Upper lobe of right lung (tissue), 1 donor: ENCODE measurements at regions not wholly inside any gene's neighbourhood (a gene's known extent, or its start where the extent isn't known, plus 50 kb on each side); places are given as distances from the start of the nearest gene placed in this dataset.
A peak's percentile ranks its signal among the peaks of the same experiment; 100 is the strongest.

ENCODE experiments used
- ATAC-seq: fragments of 200-7000 bp; cut with Tn5 transposase; one replicate; pipeline ENCODE4 v1.9.1; 2020; ENCODE audit warnings: mild to moderate bottlenecking, moderate library complexity
- DNase-seq: peaks from one replicate; pipeline ENCODE4 v3.0.0-alpha.2; 2020
- H3K27ac ChIP-seq: fragments of 200-600 bp; one replicate; pipeline ENCODE4 v1.8.0; 2022
- H3K27me3 ChIP-seq: fragments of 200-600 bp; one replicate; pipeline ENCODE4 v1.8.0; 2022; ENCODE audit warnings: mild to moderate bottlenecking
- H3K36me3 ChIP-seq: fragments of 200-600 bp; one replicate; pipeline ENCODE4 v1.8.0; 2022
- H3K4me1 ChIP-seq: fragments of 200-600 bp; one replicate; pipeline ENCODE4 v1.8.0; 2022
- H3K4me3 ChIP-seq: fragments of 200-600 bp; one replicate; pipeline ENCODE4 v1.8.0; 2022; ENCODE audit warnings: mild to moderate bottlenecking
- H3K9me3 ChIP-seq: fragments of 200-600 bp; one replicate; pipeline ENCODE4 v1.8.0; 2022
- CTCF ChIP-seq: fragments of 200-600 bp; IDR thresholded peaks from one replicate; pipeline ENCODE4 v1.8.0; 2022; ENCODE audit warnings: antibody characterized with exemption
- intact Hi-C: fragments of 100-400 bp; cut with DNase I; formaldehyde crosslinking; loops from one replicate; pipeline ENCODE4 v1.11.0; 2022
- donor health status: DM: no; HTN: yes; CAD: no; lungs with severe emphysema.

DNA sequence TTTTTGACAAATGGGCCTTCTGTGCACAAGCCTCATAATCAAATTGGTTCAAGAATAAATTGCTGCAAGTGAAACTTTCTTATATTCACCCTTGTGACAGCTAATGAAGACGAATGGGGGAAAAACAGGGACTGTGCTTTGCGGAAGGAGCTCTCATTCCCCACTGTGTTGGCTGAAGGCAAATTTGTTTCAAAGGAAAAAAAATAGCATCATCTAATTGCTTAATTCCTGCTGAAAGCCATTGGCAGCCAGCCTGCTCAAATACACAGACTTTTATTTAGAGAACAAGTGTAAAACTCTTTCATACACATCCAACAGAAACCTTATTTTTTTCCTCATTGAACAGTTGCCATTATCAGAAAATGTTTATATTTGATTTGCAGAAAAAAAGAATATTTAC lies 172.3 kb downstream of the ARL6IP6 start:
- TF ChIP-seq CTCF, result no peak
- Histone ChIP-seq H3K4me3 (no peak overlapping the region), H3K27ac (no peak overlapping the region), H3K4me1 (no peaks in the 10 kb centered on the region), H3K36me3 (no peaks in the 10 kb centered on the region), H3K27me3 (no peaks in the 10 kb centered on the region), H3K9me3 (no peaks in the 10 kb centered on the region)
- ATAC-seq (no peak), DNase-seq (no peak)
- intact Hi-C loops, result no loop called here

- Histone ChIP-seq H3K4me1 (no peaks in the 10 kb centered on the region), H3K27me3 (no peaks in the 10 kb centered on the region), H3K27ac (no peak overlapping the region), H3K9me3 (no peaks in the 10 kb centered on the region), H3K4me3 (no peak overlapping the region), H3K36me3 (no peaks in the 10 kb centered on the region)
- no peak for ATAC-seq
- DNase-seq, result no peak
- intact Hi-C loops, result no loop called here
- no peak for TF ChIP-seq CTCF
Observed at GRCh38 chr2:152883951-152884487, 165.6 kb downstream of the ARL6IP6 start.

- no peak overlapping the region for H3K4me3 ChIP-seq
- TF ChIP-seq CTCF, result no peak
- no peak overlapping the region for H3K27ac ChIP-seq
- H3K9me3 ChIP-seq, result no peaks in the 10 kb centered on the region
- no peaks in the 10 kb centered on the region for H3K27me3 ChIP-seq
- no peaks in the 10 kb centered on the region for H3K36me3 ChIP-seq
- intact Hi-C loops, result no loop called here
- H3K4me1 ChIP-seq, result no peaks in the 10 kb centered on the region
- ATAC-seq (no peak), DNase-seq (no peak)
Observed at GRCh38 chr2:152881527-152881926, 163.1 kb downstream of the ARL6IP6 start.

GRCh38 chr2:152879275-152879674 lies 160.9 kb downstream of the ARL6IP6 start:
- DNase-seq (no peak), ATAC-seq (no peak)
- no peak for TF ChIP-seq CTCF
- Histone ChIP-seq H3K9me3 (no peaks in the 10 kb centered on the region), H3K4me1 (no peaks in the 10 kb centered on the region), H3K27me3 (no peaks in the 10 kb centered on the region), H3K36me3 (no peaks in the 10 kb centered on the region), H3K27ac (no peak overlapping the region), H3K4me3 (no peak overlapping the region)
- intact Hi-C loops, result no loop called here

GRCh38 chr2:152875701-152876695 lies 157.6 kb downstream of the ARL6IP6 start:
- peak; percentile 50 for ATAC-seq
- no peak for DNase-seq

More at GRCh38 chr2:152875701-152876695, 157.6 kb downstream of the ARL6IP6 start:
- TF ChIP-seq CTCF, result no peak
- Histone ChIP-seq H3K9me3 (no peaks in the 10 kb centered on the region), H3K4me1 (no peaks in the 10 kb centered on the region), H3K27me3 (no peaks in the 10 kb centered on the region), H3K36me3 (no peaks in the 10 kb centered on the region), H3K4me3 (no peak overlapping the region), H3K27ac (no peak overlapping the region)
- intact Hi-C loops, result no loop called here
